ENCODE measurements at regions not wholly inside any gene's neighbourhood (a gene's known extent, or its start where the extent isn't known, plus 50 kb on each side); places are given as distances from the start of the nearest gene placed in this dataset.

DNA sequence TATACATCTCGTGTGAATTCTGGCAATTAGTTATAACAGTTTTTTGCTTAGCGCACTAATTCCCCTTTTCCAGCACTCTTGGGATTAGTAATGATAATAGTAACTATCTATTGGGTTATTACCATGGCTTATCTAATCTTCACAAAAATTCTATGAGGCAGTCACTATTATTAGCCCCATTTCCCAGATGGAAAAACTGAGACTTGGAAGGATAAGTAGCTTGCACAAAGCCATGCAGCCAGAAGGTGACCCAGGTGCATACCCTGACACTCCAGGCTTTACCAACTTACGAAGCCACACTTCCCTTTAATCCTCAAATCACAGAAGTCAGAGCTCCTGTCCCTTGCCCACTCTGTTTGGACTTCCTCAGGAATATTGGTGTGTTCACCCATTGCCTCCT is 156.8 kb downstream of the CYP26B1 start:
- no peak for DNase-seq
- no peak overlapping the region for H3K27ac ChIP-seq (ENCODE audit: low read depth in 2 of 2, low read length in 1 of 2)
- H3K27me3 ChIP-seq (ENCODE audit: insufficient read depth): no peaks in the 10 kb centered on the region; the same call in 1 of the 2 replicates
- no peaks in the 10 kb centered on the region for H4K20me1 ChIP-seq (ENCODE audit: insufficient read depth)
- 44% methylated on average over 3 of the region's 3 CpGs for WGBS (ENCODE audit: low lambda C conversion rate)
- H3K4me2 ChIP-seq: no peak overlapping the region
- no peak overlapping the region for H2AFZ ChIP-seq (ENCODE audit: low read depth)
- CTCF ChIA-PET: interaction anchor here (0.7 to 2.0 kb wide), 4 partner anchors 10 to 445 kb away, joined by 3 to 10 read pairs (median 3); no protein-coding TSS in a partner anchor
- H3K9me2 ChIP-seq: no peaks in the 10 kb centered on the region
- H3K4me3 ChIP-seq (ENCODE audit: low read depth in 2 of 2, low read length in 1 of 2): no peak overlapping the region
- H3K36me3 ChIP-seq (replicated peaks in 1 of 2; ENCODE audit: control insufficient read depth in 1 of 2, insufficient read depth in 2 of 2, low read length in 1 of 2): no peaks in the 10 kb centered on the region
- POLR2A ChIA-PET: no interaction called here
- no peak for TF ChIP-seq EP300 (IDR thresholded peaks at IDR 0.05; ENCODE audit: borderline replicate concordance in 1 of 2, low read depth in 1 of 2, low read length in 1 of 2)
- TF ChIP-seq MXI1 (IDR thresholded peaks at IDR 0.05; ENCODE audit: low read depth, low read length): no peak
- TF ChIP-seq, protein P1, sequence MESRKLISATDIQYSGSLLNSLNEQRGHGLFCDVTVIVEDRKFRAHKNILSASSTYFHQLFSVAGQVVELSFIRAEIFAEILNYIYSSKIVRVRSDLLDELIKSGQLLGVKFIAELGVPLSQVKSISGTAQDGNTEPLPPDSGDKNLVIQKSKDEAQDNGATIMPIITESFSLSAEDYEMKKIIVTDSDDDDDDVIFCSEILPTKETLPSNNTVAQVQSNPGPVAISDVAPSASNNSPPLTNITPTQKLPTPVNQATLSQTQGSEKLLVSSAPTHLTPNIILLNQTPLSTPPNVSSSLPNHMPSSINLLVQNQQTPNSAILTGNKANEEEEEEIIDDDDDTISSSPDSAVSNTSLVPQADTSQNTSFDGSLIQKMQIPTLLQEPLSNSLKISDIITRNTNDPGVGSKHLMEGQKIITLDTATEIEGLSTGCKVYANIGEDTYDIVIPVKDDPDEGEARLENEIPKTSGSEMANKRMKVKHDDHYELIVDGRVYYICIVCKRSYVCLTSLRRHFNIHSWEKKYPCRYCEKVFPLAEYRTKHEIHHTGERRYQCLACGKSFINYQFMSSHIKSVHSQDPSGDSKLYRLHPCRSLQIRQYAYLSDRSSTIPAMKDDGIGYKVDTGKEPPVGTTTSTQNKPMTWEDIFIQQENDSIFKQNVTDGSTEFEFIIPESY (IDR thresholded peaks at IDR 0.05; ENCODE audit: borderline replicate concordance, low read depth): no peak
- no peak for TF ChIP-seq SIN3A (IDR thresholded peaks at IDR 0.05; ENCODE audit: borderline replicate concordance, low read depth, low read length)
- TF ChIP-seq, protein P2, sequence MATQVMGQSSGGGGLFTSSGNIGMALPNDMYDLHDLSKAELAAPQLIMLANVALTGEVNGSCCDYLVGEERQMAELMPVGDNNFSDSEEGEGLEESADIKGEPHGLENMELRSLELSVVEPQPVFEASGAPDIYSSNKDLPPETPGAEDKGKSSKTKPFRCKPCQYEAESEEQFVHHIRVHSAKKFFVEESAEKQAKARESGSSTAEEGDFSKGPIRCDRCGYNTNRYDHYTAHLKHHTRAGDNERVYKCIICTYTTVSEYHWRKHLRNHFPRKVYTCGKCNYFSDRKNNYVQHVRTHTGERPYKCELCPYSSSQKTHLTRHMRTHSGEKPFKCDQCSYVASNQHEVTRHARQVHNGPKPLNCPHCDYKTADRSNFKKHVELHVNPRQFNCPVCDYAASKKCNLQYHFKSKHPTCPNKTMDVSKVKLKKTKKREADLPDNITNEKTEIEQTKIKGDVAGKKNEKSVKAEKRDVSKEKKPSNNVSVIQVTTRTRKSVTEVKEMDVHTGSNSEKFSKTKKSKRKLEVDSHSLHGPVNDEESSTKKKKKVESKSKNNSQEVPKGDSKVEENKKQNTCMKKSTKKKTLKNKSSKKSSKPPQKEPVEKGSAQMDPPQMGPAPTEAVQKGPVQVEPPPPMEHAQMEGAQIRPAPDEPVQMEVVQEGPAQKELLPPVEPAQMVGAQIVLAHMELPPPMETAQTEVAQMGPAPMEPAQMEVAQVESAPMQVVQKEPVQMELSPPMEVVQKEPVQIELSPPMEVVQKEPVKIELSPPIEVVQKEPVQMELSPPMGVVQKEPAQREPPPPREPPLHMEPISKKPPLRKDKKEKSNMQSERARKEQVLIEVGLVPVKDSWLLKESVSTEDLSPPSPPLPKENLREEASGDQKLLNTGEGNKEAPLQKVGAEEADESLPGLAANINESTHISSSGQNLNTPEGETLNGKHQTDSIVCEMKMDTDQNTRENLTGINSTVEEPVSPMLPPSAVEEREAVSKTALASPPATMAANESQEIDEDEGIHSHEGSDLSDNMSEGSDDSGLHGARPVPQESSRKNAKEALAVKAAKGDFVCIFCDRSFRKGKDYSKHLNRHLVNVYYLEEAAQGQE (IDR thresholded peaks at IDR 0.05; ENCODE audit: low read depth, low read length): no peak
- TF ChIP-seq, protein P3, sequence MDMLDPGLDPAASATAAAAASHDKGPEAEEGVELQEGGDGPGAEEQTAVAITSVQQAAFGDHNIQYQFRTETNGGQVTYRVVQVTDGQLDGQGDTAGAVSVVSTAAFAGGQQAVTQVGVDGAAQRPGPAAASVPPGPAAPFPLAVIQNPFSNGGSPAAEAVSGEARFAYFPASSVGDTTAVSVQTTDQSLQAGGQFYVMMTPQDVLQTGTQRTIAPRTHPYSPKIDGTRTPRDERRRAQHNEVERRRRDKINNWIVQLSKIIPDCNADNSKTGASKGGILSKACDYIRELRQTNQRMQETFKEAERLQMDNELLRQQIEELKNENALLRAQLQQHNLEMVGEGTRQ (IDR thresholded peaks at IDR 0.05; ENCODE audit: borderline replicate concordance, low read depth, low read length): no peak
- TF ChIP-seq TAF1 (IDR thresholded peaks at IDR 0.05; ENCODE audit: borderline replicate concordance, low read depth, low read length): no peak
- no peaks in the 10 kb centered on the region for H3F3A ChIP-seq (replicated peaks; ENCODE audit: insufficient read depth)
- no peaks in the 10 kb centered on the region for H3K9me3 ChIP-seq
- peaks cover 0 to 2% of the 10 kb centered on the region in 2 experiments; a peak in 2 of 4 replicates for H3K4me1 ChIP-seq (ENCODE audit: control insufficient read depth in 1 of 2, insufficient read depth in 2 of 2, low read depth in 1 of 2, low read length in 1 of 2)
- no peaks in the 10 kb centered on the region for H3K79me2 ChIP-seq (ENCODE audit: insufficient read depth)
- H3K9ac ChIP-seq: no peak overlapping the region

DNA sequence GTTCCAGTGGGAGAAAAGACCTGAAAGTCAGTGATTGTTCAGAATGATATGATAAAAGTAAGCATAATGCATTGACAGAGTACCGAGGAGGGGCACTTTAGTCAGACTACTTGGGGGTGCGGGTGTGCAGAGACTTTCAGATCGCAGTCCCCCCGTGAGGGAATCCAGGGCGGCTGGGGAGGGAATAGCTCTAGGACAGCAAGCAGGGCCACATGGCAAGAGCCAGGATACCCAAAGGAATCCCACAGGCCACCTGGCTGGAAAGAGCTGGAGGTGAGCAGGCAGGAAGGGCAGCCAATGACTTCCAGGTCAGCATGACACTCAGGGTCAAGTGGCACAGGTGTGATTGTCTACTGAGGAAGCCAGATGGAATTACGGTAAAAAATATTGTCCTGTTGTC is 157.5 kb downstream of the CYP26B1 start:
- ChIA-PET CTCF (interaction anchor here (0.7 to 2.0 kb wide), 4 partner anchors 56 to 444 kb away, joined by 3 to 10 read pairs (median 4); no protein-coding TSS in a partner anchor), POLR2A (no interaction called here)

More for the DNA sequence above, 157.5 kb downstream of the CYP26B1 start:
- no peak overlapping the region for H3K4me2 ChIP-seq
- H3K9me2 ChIP-seq: no peaks in the 10 kb centered on the region
- no peak overlapping the region for H2AFZ ChIP-seq (ENCODE audit: low read depth)
- H3K4me1 ChIP-seq (ENCODE audit: control insufficient read depth in 1 of 2, insufficient read depth in 2 of 2, low read depth in 1 of 2, low read length in 1 of 2): peaks cover 0 to 2% of the 10 kb centered on the region in 2 experiments; a peak in 2 of 4 replicates
- DNase-seq: no peak
- no peaks in the 10 kb centered on the region for H3F3A ChIP-seq (replicated peaks; ENCODE audit: insufficient read depth)
- no peak overlapping the region for H3K4me3 ChIP-seq (ENCODE audit: low read depth in 2 of 2, low read length in 1 of 2)
- no peaks in the 10 kb centered on the region; the same call in 1 of the 2 replicates for H3K27me3 ChIP-seq (ENCODE audit: insufficient read depth)
- no peak overlapping the region for H3K9ac ChIP-seq
- no peak for TF ChIP-seq MEF2A (IDR thresholded peaks at IDR 0.05; ENCODE audit: borderline replicate concordance, low read depth)
- TF ChIP-seq, protein P4, sequence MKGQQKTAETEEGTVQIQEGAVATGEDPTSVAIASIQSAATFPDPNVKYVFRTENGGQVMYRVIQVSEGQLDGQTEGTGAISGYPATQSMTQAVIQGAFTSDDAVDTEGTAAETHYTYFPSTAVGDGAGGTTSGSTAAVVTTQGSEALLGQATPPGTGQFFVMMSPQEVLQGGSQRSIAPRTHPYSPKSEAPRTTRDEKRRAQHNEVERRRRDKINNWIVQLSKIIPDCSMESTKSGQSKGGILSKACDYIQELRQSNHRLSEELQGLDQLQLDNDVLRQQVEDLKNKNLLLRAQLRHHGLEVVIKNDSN (IDR thresholded peaks at IDR 0.05; ENCODE audit: borderline replicate concordance, low read depth): no peak
- TF ChIP-seq, protein P5, sequence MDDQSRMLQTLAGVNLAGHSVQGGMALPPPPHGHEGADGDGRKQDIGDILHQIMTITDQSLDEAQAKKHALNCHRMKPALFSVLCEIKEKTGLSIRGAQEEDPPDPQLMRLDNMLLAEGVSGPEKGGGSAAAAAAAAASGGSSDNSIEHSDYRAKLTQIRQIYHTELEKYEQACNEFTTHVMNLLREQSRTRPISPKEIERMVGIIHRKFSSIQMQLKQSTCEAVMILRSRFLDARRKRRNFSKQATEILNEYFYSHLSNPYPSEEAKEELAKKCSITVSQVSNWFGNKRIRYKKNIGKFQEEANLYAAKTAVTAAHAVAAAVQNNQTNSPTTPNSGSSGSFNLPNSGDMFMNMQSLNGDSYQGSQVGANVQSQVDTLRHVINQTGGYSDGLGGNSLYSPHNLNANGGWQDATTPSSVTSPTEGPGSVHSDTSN (IDR thresholded peaks at IDR 0.05): no peak
- TF ChIP-seq MXI1 (IDR thresholded peaks at IDR 0.05; ENCODE audit: low read depth, low read length): no peak
- 74% methylated on average over 6 of the region's 6 CpGs for WGBS (ENCODE audit: low lambda C conversion rate)
- no peaks in the 10 kb centered on the region for H4K20me1 ChIP-seq (ENCODE audit: insufficient read depth)
- no peaks in the 10 kb centered on the region for H3K9me3 ChIP-seq
- no peak overlapping the region for H3K27ac ChIP-seq (ENCODE audit: low read depth in 2 of 2, low read length in 1 of 2)
- H3K79me2 ChIP-seq (ENCODE audit: insufficient read depth): no peaks in the 10 kb centered on the region
- H3K36me3 ChIP-seq (replicated peaks in 1 of 2; ENCODE audit: control insufficient read depth in 1 of 2, insufficient read depth in 2 of 2, low read length in 1 of 2): no peaks in the 10 kb centered on the region

All from SK-N-SH (cell line).